ENCODE measurements at regions not wholly inside any gene's neighbourhood (a gene's known extent, or its start where the extent isn't known, plus 50 kb on each side); places are given as distances from the start of the nearest gene placed in this dataset.

DNA sequence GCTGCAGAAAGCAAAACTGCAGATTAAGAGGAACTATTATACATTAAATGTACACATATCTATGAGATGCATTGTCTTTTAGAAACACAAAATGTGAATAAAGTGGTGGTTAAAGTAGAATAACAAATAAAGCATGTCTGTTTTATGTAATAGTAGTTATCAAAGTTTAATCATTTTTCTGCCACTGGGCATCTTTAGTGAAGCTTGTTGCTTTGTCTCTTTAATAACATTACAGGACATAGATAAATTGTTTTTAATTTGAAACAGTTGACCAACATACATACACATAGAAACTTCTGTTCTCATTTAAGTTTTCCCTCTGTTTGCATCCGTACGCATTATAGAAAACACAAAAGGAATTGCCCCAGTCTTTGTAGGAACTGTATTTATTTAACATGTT, 1700.0 kb upstream of the ADGRL3 start:
- TF ChIP-seq, protein P1, sequence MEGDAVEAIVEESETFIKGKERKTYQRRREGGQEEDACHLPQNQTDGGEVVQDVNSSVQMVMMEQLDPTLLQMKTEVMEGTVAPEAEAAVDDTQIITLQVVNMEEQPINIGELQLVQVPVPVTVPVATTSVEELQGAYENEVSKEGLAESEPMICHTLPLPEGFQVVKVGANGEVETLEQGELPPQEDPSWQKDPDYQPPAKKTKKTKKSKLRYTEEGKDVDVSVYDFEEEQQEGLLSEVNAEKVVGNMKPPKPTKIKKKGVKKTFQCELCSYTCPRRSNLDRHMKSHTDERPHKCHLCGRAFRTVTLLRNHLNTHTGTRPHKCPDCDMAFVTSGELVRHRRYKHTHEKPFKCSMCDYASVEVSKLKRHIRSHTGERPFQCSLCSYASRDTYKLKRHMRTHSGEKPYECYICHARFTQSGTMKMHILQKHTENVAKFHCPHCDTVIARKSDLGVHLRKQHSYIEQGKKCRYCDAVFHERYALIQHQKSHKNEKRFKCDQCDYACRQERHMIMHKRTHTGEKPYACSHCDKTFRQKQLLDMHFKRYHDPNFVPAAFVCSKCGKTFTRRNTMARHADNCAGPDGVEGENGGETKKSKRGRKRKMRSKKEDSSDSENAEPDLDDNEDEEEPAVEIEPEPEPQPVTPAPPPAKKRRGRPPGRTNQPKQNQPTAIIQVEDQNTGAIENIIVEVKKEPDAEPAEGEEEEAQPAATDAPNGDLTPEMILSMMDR (IDR thresholded peaks at IDR 0.05) = no peak
- TF ChIP-seq POLR2A (IDR thresholded peaks at IDR 0.05) = no peak
